Body of pancreas (tissue), 4 donors: ENCODE measurements at regions not wholly inside any gene's neighbourhood (a gene's known extent, or its start where the extent isn't known, plus 50 kb on each side); places are given as distances from the start of the nearest gene placed in this dataset.

Experiments
- ATAC-seq: fragments of 150-250 bp; one replicate; pipeline ENCODE4 v1.9.1; 2016
- DNase-seq, 4 donors: peaks; one replicate each; pipeline ENCODE4 v3.0.0-alpha.2; 2019
- H3K27ac ChIP-seq, 4 donors: fragments of 200-600 bp; sonication (generic); 1 replicate in 3 of 4; 2 replicates in 1 of 4; pipeline versions ENCODE4 v1.5.1 to v1.6.1; 2016 to 2019; ENCODE audit warnings: mild to moderate bottlenecking in 1 of 4, mixed read lengths in 1 of 4, moderate library complexity in 1 of 4
- H3K27me3 ChIP-seq, 2 donors: fragments of 200-600 bp; sonication (generic); one replicate each; pipeline ENCODE4 v1.6.0; 2016; ENCODE audit warnings: mild to moderate bottlenecking in 1 of 2
- H3K36me3 ChIP-seq, 2 donors: fragments of 200-600 bp; sonication (generic); replicated peaks in 1 of 2; 2 replicates each; pipeline ENCODE4 v1.5.1; 2016; ENCODE audit warnings: low read depth in 2 of 2; ENCODE audit not compliant: insufficient read depth in 1 of 2
- H3K4me1 ChIP-seq: fragments of 200-600 bp; sonication (generic); one replicate; pipeline ENCODE4 v1.6.0; 2016
- H3K4me3 ChIP-seq, 2 donors: fragments of 200-600 bp; sonication (generic); 1 replicate in 1 of 2; 2 replicates in 1 of 2; pipeline ENCODE4 v1.5.1; 2016 to 2019
- H3K9me3 ChIP-seq, 3 donors: fragments of 200-600 bp; sonication (generic); 1 replicate in 2 of 3; 2 replicates in 1 of 3; pipeline ENCODE4 v1.5.1; 2016
- CTCF ChIP-seq, 7 experiments: fragments of 450-650 bp in 4 of 7; fragments of 200-600 bp in 3 of 7; sonication (generic) in 3 of 7; IDR thresholded peaks; one replicate each; pipeline ENCODE4 v1.5.1; 2016 to 2019; ENCODE audit warnings: antibody characterized with exemption in 7 of 7
- POLR2A ChIP-seq, 3 donors: fragments of 450-650 bp; IDR thresholded peaks; one replicate each; pipeline ENCODE4 v1.6.1; 2016; ENCODE audit warnings: antibody characterized with exemption in 3 of 3, mild to moderate bottlenecking in 2 of 3
- WGBS, 2 donors: methylation state at CpG; one replicate each; pipeline ENCODE4 v1.1.5; 2017; 5-methylcytosine and 5-hydroxymethylcytosine counted together
- intact Hi-C: fragments of 100-400 bp; cut with DNase I; formaldehyde crosslinking; loops from one replicate; pipeline ENCODE4 v1.15.1; 2023

- ATAC-seq: no peak
- intact Hi-C loops: no loop called here
- TF ChIP-seq CTCF (IDR thresholded peaks at IDR 0.05) (no peak), POLR2A (IDR thresholded peaks at IDR 0.05) (no peak)
- WGBS, 2 donors: 64 to 86% methylated on average over 11 to 12 of the region's 14 CpGs
- Histone ChIP-seq H3K27me3 (no peaks in the 10 kb centered on the region), H3K9me3 (no peaks in the 10 kb centered on the region), H3K4me3 (no peak overlapping the region), H3K4me1 (no peaks in the 10 kb centered on the region), H3K36me3 (no peaks in the 10 kb centered on the region), H3K27ac (no peak overlapping the region)
- no peak for DNase-seq
These were observed 192.6 kb upstream of the AJAP1 start for GRCh38 chr1:4461726-4462290.

- no peaks in the 10 kb centered on the region for H3K9me3 ChIP-seq
- no peak overlapping the region for H3K27ac ChIP-seq
- 51 to 71% methylated on average over 6 to 13 of the region's 13 CpGs for WGBS, 2 donors
- H3K36me3 ChIP-seq: no peaks in the 10 kb centered on the region
- ATAC-seq (no peak), DNase-seq (no peak)
- TF ChIP-seq POLR2A (IDR thresholded peaks at IDR 0.05): no peak
- TF ChIP-seq CTCF (IDR thresholded peaks at IDR 0.05): no peak
- intact Hi-C loops: no loop called here
- H3K27me3 ChIP-seq: no peaks in the 10 kb centered on the region
- no peak overlapping the region for H3K4me3 ChIP-seq
- H3K4me1 ChIP-seq: no peaks in the 10 kb centered on the region
These were observed 191.5 kb upstream of the AJAP1 start for GRCh38 chr1:4462831-4463484.

- intact Hi-C loops: no loop called here
- WGBS, 2 donors: 49 to 72% methylated on average over 6 to 9 of the region's 9 CpGs
- Histone ChIP-seq H3K9me3 (no peaks in the 10 kb centered on the region), H3K27ac (no peak overlapping the region), H3K27me3 (no peaks in the 10 kb centered on the region), H3K4me3 (no peak overlapping the region), H3K36me3 (no peaks in the 10 kb centered on the region), H3K4me1 (no peaks in the 10 kb centered on the region)
- DNase-seq (no peak), ATAC-seq (no peak)
- no peak for TF ChIP-seq CTCF (IDR thresholded peaks at IDR 0.05)
- no peak for TF ChIP-seq POLR2A (IDR thresholded peaks at IDR 0.05)
These were observed 190.8 kb upstream of the AJAP1 start for GRCh38 chr1:4463631-4464030.

- ATAC-seq: no peak
These were observed 189.9 kb upstream of the AJAP1 start for GRCh38 chr1:4464478-4464877.

More at GRCh38 chr1:4464478-4464877, 189.9 kb upstream of the AJAP1 start:
- intact Hi-C loops: no loop called here
- Histone ChIP-seq H3K27ac (no peak overlapping the region), H3K9me3 (no peaks in the 10 kb centered on the region), H3K27me3 (no peaks in the 10 kb centered on the region), H3K4me3 (no peak overlapping the region), H3K4me1 (no peaks in the 10 kb centered on the region), H3K36me3 (no peaks in the 10 kb centered on the region)
- 76 to 84% methylated on average over 3 of the region's 3 CpGs for WGBS, 2 donors
- no peak for DNase-seq
- TF ChIP-seq POLR2A (IDR thresholded peaks at IDR 0.05) (no peak), CTCF (IDR thresholded peaks at IDR 0.05) (no peak)
